Spleen (tissue), 7 donors: ENCODE measurements at regions not wholly inside any gene's neighbourhood (a gene's known extent, or its start where the extent isn't known, plus 50 kb on each side); places are given as distances from the start of the nearest gene placed in this dataset.

Experiments used
- CTCF ChIP-seq, 11 experiments: fragments of 200-600 bp in 7 of 11; fragments of 450-650 bp in 4 of 11; sonication (generic) in 4 of 11; IDR thresholded peaks in 8 of 11; conservative IDR thresholded peaks in 3 of 11; 1 replicate in 7 of 11; 2 replicates in 4 of 11; pipeline versions ENCODE4 v1.4.0 to v1.8.0; 2016 to 2021; ENCODE audit warnings: antibody characterized with exemption in 11 of 11, inconsistent platforms in 4 of 11, mild to moderate bottlenecking in 1 of 11
- POLR2A ChIP-seq, 3 donors: fragments of 450-650 bp; IDR thresholded peaks; one replicate each; pipeline ENCODE4 v1.5.1; 2017; ENCODE audit warnings: antibody characterized with exemption in 3 of 3, mild to moderate bottlenecking in 1 of 3
- POLR2AphosphoS5 ChIP-seq, 3 donors: sonication (generic); formaldehyde crosslinking; IDR thresholded peaks; one replicate each; pipeline ENCODE4 v1.5.1; 2017; ENCODE audit warnings: antibody characterized with exemption in 3 of 3
- donor health status: DM: no; HTN: no; CAD: no; lungs with moderate emphysema.
- donor health status: DM: no; HTN: no; CAD: no.
- donor health status: DM: no; HTN: no; CAD: no.

- TF ChIP-seq CTCF (IDR thresholded peaks at IDR 0.05 in 8 of 11, conservative IDR thresholded peaks at IDR 0.05 in 3 of 11) (no peak), POLR2A (IDR thresholded peaks at IDR 0.05) (no peak), POLR2AphosphoS5 (IDR thresholded peaks at IDR 0.05) (no peak)
Measured at GRCh38 chr2:128970332-128971116, 651.9 kb upstream of the HS6ST1 start.
